ENCODE measurements at regions not wholly inside any gene's neighbourhood (a gene's known extent, or its start where the extent isn't known, plus 50 kb on each side); places are given as distances from the start of the nearest gene placed in this dataset.

DNA sequence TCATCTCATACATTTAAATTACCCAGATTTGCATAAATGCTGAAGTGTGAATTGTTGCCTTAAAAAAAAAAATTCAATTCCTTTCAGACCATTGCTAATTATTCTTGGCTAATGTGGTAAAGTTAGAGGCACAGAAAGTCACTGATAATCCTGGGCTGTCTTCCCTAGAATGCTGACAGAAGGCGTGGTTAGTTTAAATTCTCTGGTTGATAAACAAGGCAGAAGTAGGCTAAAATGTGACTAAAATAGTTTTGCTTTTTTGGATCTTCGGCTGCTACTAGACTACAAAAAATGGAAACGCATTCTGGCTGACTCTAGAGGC is 193.7 kb downstream of the OTOL1 start:
- TF ChIP-seq, protein P1, sequence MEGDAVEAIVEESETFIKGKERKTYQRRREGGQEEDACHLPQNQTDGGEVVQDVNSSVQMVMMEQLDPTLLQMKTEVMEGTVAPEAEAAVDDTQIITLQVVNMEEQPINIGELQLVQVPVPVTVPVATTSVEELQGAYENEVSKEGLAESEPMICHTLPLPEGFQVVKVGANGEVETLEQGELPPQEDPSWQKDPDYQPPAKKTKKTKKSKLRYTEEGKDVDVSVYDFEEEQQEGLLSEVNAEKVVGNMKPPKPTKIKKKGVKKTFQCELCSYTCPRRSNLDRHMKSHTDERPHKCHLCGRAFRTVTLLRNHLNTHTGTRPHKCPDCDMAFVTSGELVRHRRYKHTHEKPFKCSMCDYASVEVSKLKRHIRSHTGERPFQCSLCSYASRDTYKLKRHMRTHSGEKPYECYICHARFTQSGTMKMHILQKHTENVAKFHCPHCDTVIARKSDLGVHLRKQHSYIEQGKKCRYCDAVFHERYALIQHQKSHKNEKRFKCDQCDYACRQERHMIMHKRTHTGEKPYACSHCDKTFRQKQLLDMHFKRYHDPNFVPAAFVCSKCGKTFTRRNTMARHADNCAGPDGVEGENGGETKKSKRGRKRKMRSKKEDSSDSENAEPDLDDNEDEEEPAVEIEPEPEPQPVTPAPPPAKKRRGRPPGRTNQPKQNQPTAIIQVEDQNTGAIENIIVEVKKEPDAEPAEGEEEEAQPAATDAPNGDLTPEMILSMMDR (IDR thresholded peaks at IDR 0.05) = no peak
- no peak overlapping the region for H3K4me2 ChIP-seq (replicated peaks; ENCODE audit: extremely low read depth, low read length, poor library complexity, severe bottlenecking)
- no peaks in the 10 kb centered on the region for H4K20me1 ChIP-seq (ENCODE audit: insufficient read depth, low read length)
- WGBS (ENCODE audit: insufficient coverage) = 100% methylated on average over 1 of the region's 3 CpGs
- H3K27me3 Mint-ChIP-seq (ENCODE audit: low read depth in 3 of 3) = no peaks in the 10 kb centered on the region
- H3K4me3 Mint-ChIP-seq = no peak overlapping the region
- no peak overlapping the region for H3K4me3 ChIP-seq (replicated peaks in 1 of 3; ENCODE audit: low read depth in 2 of 3, low read length in 3 of 3)
- H3K79me2 ChIP-seq (ENCODE audit: insufficient read depth, low read length) = no peaks in the 10 kb centered on the region
- intact Hi-C loops (cut with micrococcal nuclease) = no loop called here
- H3K4me1 Mint-ChIP-seq = no peaks in the 10 kb centered on the region
- no peak overlapping the region for H3K27ac ChIP-seq (ENCODE audit: low read depth in 1 of 2, low read length in 2 of 2)
- H3K9me3 Mint-ChIP-seq = peaks cover 0 to 12% (median 4%) of the 10 kb centered on the region in 7 donors
- H3K9ac ChIP-seq (ENCODE audit: insufficient read depth, low read length, poor library complexity, severe bottlenecking) = no peak overlapping the region
- H3K27ac Mint-ChIP-seq = no peak overlapping the region
- no peaks in the 10 kb centered on the region for H3K36me3 ChIP-seq (replicated peaks in 1 of 2; ENCODE audit: control insufficient read depth in 1 of 2, insufficient read depth in 2 of 2, low read length in 2 of 2)
- H3K4me1 ChIP-seq (ENCODE audit: control insufficient read depth in 1 of 2, insufficient read depth in 2 of 2, low read length in 2 of 2) = no peaks in the 10 kb centered on the region
- no peaks in the 10 kb centered on the region for H3K27me3 ChIP-seq (ENCODE audit: control insufficient read depth in 2 of 2, insufficient read depth in 2 of 2, low read length in 2 of 2)
- no peak overlapping the region for H2AFZ ChIP-seq (ENCODE audit: insufficient read depth, low read depth, low read length, poor library complexity, severe bottlenecking)
- H3K9me3 ChIP-seq (replicated peaks in 1 of 2; ENCODE audit: control insufficient read depth in 1 of 2, insufficient read depth in 1 of 2, low read length in 2 of 2) = peaks cover 0 to 5% of the 10 kb centered on the region in 2 donors
- H3K36me3 Mint-ChIP-seq = no peaks in the 10 kb centered on the region
- DNase-seq = no peak

GRCh38 chr3:161691677-161692076 is 195.1 kb downstream of the OTOL1 start:
- H3K4me1 ChIP-seq (ENCODE audit: control insufficient read depth in 1 of 2, insufficient read depth in 2 of 2, low read length in 2 of 2) = no peaks in the 10 kb centered on the region
- Mint-ChIP-seq H3K4me1 (no peaks in the 10 kb centered on the region), H3K27me3 (ENCODE audit: low read depth in 3 of 3) (no peaks in the 10 kb centered on the region), H3K36me3 (no peaks in the 10 kb centered on the region), H3K27ac (no peak overlapping the region), H3K4me3 (no peak overlapping the region), H3K9me3 (peaks cover 0 to 8% (median 3%) of the 10 kb centered on the region in 7 donors)
- H3K9me3 ChIP-seq (replicated peaks in 1 of 2; ENCODE audit: control insufficient read depth in 1 of 2, insufficient read depth in 1 of 2, low read length in 2 of 2) = no peaks in the 10 kb centered on the region
- H4K20me1 ChIP-seq (ENCODE audit: insufficient read depth, low read length) = no peaks in the 10 kb centered on the region
- H3K9ac ChIP-seq (ENCODE audit: insufficient read depth, low read length, poor library complexity, severe bottlenecking) = no peak overlapping the region
- no peak overlapping the region for H3K27ac ChIP-seq (ENCODE audit: low read depth in 1 of 2, low read length in 2 of 2)
- intact Hi-C loops (cut with micrococcal nuclease) = no loop called here
- no peak overlapping the region for H2AFZ ChIP-seq (ENCODE audit: insufficient read depth, low read depth, low read length, poor library complexity, severe bottlenecking)
- H3K4me3 ChIP-seq (replicated peaks in 1 of 3; ENCODE audit: low read depth in 2 of 3, low read length in 3 of 3) = no peak overlapping the region
- TF ChIP-seq, protein P1 (IDR thresholded peaks at IDR 0.05) = no peak
- no peaks in the 10 kb centered on the region for H3K27me3 ChIP-seq (ENCODE audit: control insufficient read depth in 2 of 2, insufficient read depth in 2 of 2, low read length in 2 of 2)
- H3K4me2 ChIP-seq (replicated peaks; ENCODE audit: extremely low read depth, low read length, poor library complexity, severe bottlenecking) = no peak overlapping the region
- DNase-seq = no peak
- WGBS (ENCODE audit: insufficient coverage) = no CpG with 5 or more reads among the region's 1 CpG
- no peaks in the 10 kb centered on the region for H3K79me2 ChIP-seq (ENCODE audit: insufficient read depth, low read length)
- no peaks in the 10 kb centered on the region for H3K36me3 ChIP-seq (replicated peaks in 1 of 2; ENCODE audit: control insufficient read depth in 1 of 2, insufficient read depth in 2 of 2, low read length in 2 of 2)

Measured in CD14-positive monocyte (primary cell).